HEK293 (cell line): ENCODE measurements at regions not wholly inside any gene's neighbourhood (a gene's known extent, or its start where the extent isn't known, plus 50 kb on each side); places are given as distances from the start of the nearest gene placed in this dataset.

ENCODE experiments used
- CTCF ChIA-PET: fragments of 350-600 bp; formaldehyde crosslinking; extraction: SDS; loops from one replicate; lab custom pipeline; 2021; ENCODE audit warnings: antibody characterized with exemption; lab: Yijun Ruan, JAX
- POLR2A ChIA-PET: fragments of 300-600 bp; formaldehyde crosslinking; extraction: SDS; loops from one replicate; lab custom pipeline; 2020; ENCODE audit warnings: antibody characterized with exemption, inconsistent platforms; lab: Yijun Ruan, JAX
- H3K27ac ChIP-seq: fragments of 200-500 bp; sonication (Bioruptor generic); 2 replicates; pipeline ENCODE4 v1.5.1; 2014; ENCODE audit warnings: low read depth, low read length, control low read depth, inconsistent platforms; ENCODE audit errors: extremely low read depth
- H3K36me3 ChIP-seq, 2 experiments: fragments of 200-500 bp in 1 of 2; sonication (Bioruptor generic) in 1 of 2; 1 replicate in 1 of 2; 2 replicates in 1 of 2; pipeline ENCODE4 v1.5.1; 2014 to 2017; ENCODE audit warnings: inconsistent platforms in 2 of 2, low read length in 2 of 2; ENCODE audit not compliant: control insufficient read depth in 2 of 2, insufficient read depth in 1 of 2
- H3K4me1 ChIP-seq: fragments of 200-500 bp; sonication (Bioruptor generic); 2 replicates; pipeline ENCODE4 v1.5.1; 2014; ENCODE audit warnings: mild to moderate bottlenecking, low read length, inconsistent platforms; ENCODE audit not compliant: control insufficient read depth, insufficient read depth
- H3K4me3 ChIP-seq: 2 replicates; pipeline ENCODE4 v1.5.1; 2011; ENCODE audit warnings: low read depth, mild to moderate bottlenecking, control low read depth, low read length, moderate library complexity
- H3K9me3 ChIP-seq: fragments of 200-500 bp; sonication (Bioruptor generic); 2 replicates; pipeline ENCODE4 v1.5.1; 2014; ENCODE audit warnings: low read depth, low read length, inconsistent platforms; ENCODE audit not compliant: control insufficient read depth, insufficient read depth
- MZF1 ChIP-seq: fragments of 450-650 bp; formaldehyde crosslinking; IDR thresholded peaks from 2 replicates; pipeline ENCODE4 v1.5.1; 2017; ENCODE audit warnings: missing biosample characterization, missing genetic modification characterization, borderline replicate concordance
- PRDM4 ChIP-seq: fragments of 450-650 bp; formaldehyde crosslinking; IDR thresholded peaks from 2 replicates; pipeline ENCODE4 v1.5.1; 2017; ENCODE audit warnings: missing biosample characterization, missing genetic modification characterization
- ZBTB1 ChIP-seq: fragments of 450-650 bp; formaldehyde crosslinking; IDR thresholded peaks from 2 replicates; pipeline ENCODE4 v1.5.1; 2016; ENCODE audit warnings: missing biosample characterization, missing genetic modification characterization
- ZBTB48 ChIP-seq: fragments of 450-650 bp; formaldehyde crosslinking; IDR thresholded peaks from 2 replicates; pipeline ENCODE4 v1.5.1; 2016; ENCODE audit warnings: missing biosample characterization, missing genetic modification characterization
- ZBTB8A ChIP-seq: fragments of 450-650 bp; formaldehyde crosslinking; IDR thresholded peaks from 2 replicates; pipeline ENCODE4 v1.5.1; 2016; ENCODE audit warnings: missing biosample characterization, missing genetic modification characterization
- ZIC2 ChIP-seq: fragments of 450-650 bp; formaldehyde crosslinking; IDR thresholded peaks from 2 replicates; pipeline ENCODE4 v1.5.1; 2016; ENCODE audit warnings: missing biosample characterization, missing genetic modification characterization
- ZNF2 ChIP-seq: fragments of 450-650 bp; formaldehyde crosslinking; IDR thresholded peaks from 2 replicates; pipeline ENCODE4 v1.5.1; 2016; ENCODE audit warnings: missing biosample characterization, missing genetic modification characterization
- ZNF292 ChIP-seq: fragments of 450-650 bp; formaldehyde crosslinking; IDR thresholded peaks from 2 replicates; pipeline ENCODE4 v1.5.1; 2016; ENCODE audit warnings: low read depth, missing biosample characterization, missing genetic modification characterization, borderline replicate concordance
- ZNF596 ChIP-seq: fragments of 450-650 bp; IDR thresholded peaks from 2 replicates; pipeline ENCODE4 v1.5.0; 2018; ENCODE audit warnings: missing biosample characterization, mild to moderate bottlenecking, missing genetic modification characterization, moderate library complexity
- ZNF600 ChIP-seq: fragments of 450-650 bp; formaldehyde crosslinking; IDR thresholded peaks from 2 replicates; pipeline ENCODE4 v1.5.1; 2016; ENCODE audit warnings: missing biosample characterization, missing genetic modification characterization
- ZNF654 ChIP-seq: fragments of 450-650 bp; formaldehyde crosslinking; IDR thresholded peaks from 2 replicates; pipeline ENCODE4 v1.5.1; 2016; ENCODE audit warnings: low read depth, missing biosample characterization, missing genetic modification characterization
- ZNF670 ChIP-seq: fragments of 450-650 bp; formaldehyde crosslinking; IDR thresholded peaks from 2 replicates; pipeline ENCODE4 v1.5.1; 2016; ENCODE audit warnings: missing biosample characterization, missing genetic modification characterization, low read depth
- ZNF701 ChIP-seq: fragments of 450-650 bp; formaldehyde crosslinking; IDR thresholded peaks from 2 replicates; pipeline ENCODE4 v1.5.1; 2016; ENCODE audit warnings: missing biosample characterization, missing genetic modification characterization
- ZNF776 ChIP-seq: fragments of 450-650 bp; formaldehyde crosslinking; IDR thresholded peaks from 2 replicates; pipeline ENCODE4 v1.5.0; 2017; ENCODE audit warnings: missing biosample characterization, missing genetic modification characterization, borderline replicate concordance
- ZSCAN18 ChIP-seq: fragments of 450-650 bp; formaldehyde crosslinking; IDR thresholded peaks from 2 replicates; pipeline ENCODE4 v1.5.1; 2016; ENCODE audit warnings: missing biosample characterization, missing genetic modification characterization
- ZXDB ChIP-seq: fragments of 450-650 bp; formaldehyde crosslinking; IDR thresholded peaks from 2 replicates; pipeline ENCODE4 v1.5.1; 2016; ENCODE audit warnings: missing biosample characterization, missing genetic modification characterization
- TF ChIP-seq, protein P1 (sequence below): fragments of 450-650 bp; formaldehyde crosslinking; IDR thresholded peaks from 2 replicates; pipeline ENCODE4 v1.5.1; 2016; ENCODE audit warnings: missing biosample characterization, missing genetic modification characterization
- TF ChIP-seq, protein P2 (sequence below): fragments of 450-650 bp; formaldehyde crosslinking; IDR thresholded peaks from 2 replicates; pipeline ENCODE4 v1.5.1; 2016; ENCODE audit warnings: missing biosample characterization, missing genetic modification characterization
- TF ChIP-seq, protein P3 (sequence below): fragments of 450-650 bp; formaldehyde crosslinking; IDR thresholded peaks from 2 replicates; pipeline ENCODE4 v1.5.1; 2016; ENCODE audit warnings: missing biosample characterization, missing genetic modification characterization, low read depth
- TF ChIP-seq, protein P4 (sequence below): fragments of 450-650 bp; IDR thresholded peaks from 2 replicates; pipeline ENCODE4 v1.5.1; 2018; ENCODE audit warnings: missing biosample characterization, missing genetic modification characterization
- TF ChIP-seq, protein P5 (sequence below): fragments of 450-650 bp; formaldehyde crosslinking; IDR thresholded peaks from 2 replicates; pipeline ENCODE4 v1.5.1; 2017; ENCODE audit warnings: missing biosample characterization, missing genetic modification characterization

DNA sequence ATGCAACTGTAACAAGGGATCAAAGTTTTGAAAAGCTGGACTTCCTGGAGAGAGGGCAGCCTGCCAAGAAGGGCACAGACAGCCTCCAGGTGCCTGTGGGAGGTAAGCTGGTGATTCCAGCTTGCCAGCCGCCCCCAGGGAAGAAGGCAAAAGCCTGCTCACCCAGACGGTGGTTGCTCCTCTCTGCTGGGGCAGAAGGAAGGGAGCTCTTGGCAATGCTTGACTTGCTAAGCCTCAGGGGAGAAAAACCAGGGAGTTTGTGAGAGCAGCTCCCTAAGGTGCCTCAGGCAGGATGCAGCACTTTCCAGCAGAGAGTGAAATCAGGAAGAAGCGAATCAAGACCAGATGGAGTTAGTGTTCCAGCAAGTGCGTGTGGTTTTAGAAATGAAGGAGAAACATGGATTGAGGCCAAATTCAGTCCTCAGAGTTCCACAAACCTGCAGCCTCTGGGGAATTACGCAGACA lies 553.6 kb downstream of the BUD13 start (continued):
- TF ChIP-seq, protein P1, sequence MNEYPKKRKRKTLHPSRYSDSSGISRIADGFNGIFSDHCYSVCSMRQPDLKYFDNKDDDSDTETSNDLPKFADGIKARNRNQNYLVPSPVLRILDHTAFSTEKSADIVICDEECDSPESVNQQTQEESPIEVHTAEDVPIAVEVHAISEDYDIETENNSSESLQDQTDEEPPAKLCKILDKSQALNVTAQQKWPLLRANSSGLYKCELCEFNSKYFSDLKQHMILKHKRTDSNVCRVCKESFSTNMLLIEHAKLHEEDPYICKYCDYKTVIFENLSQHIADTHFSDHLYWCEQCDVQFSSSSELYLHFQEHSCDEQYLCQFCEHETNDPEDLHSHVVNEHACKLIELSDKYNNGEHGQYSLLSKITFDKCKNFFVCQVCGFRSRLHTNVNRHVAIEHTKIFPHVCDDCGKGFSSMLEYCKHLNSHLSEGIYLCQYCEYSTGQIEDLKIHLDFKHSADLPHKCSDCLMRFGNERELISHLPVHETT (tag by site-specific recombination) = no peak
- TF ChIP-seq ZNF292 (no peak), ZNF701 (tag by site-specific recombination) (no peak), ZBTB8A (tag by site-specific recombination) (no peak), ZIC2 (peak; percentile 79), ZNF776 (tag by site-specific recombination) (no peak), ZNF670 (tag by site-specific recombination) (no peak), MZF1 (tag by site-specific recombination) (no peak), ZXDB (no peak)

GRCh38 chr11:116217441-116217840 lies 555.3 kb downstream of the BUD13 start:
- POLR2A ChIA-PET = interaction anchor here (0.5 kb wide), 1 partner anchor 841 kb away, joined by 3 read pairs; no protein-coding TSS in a partner anchor
- TF ChIP-seq ZBTB1 (tag by site-specific recombination) = no peak
- TF ChIP-seq, protein P2, sequence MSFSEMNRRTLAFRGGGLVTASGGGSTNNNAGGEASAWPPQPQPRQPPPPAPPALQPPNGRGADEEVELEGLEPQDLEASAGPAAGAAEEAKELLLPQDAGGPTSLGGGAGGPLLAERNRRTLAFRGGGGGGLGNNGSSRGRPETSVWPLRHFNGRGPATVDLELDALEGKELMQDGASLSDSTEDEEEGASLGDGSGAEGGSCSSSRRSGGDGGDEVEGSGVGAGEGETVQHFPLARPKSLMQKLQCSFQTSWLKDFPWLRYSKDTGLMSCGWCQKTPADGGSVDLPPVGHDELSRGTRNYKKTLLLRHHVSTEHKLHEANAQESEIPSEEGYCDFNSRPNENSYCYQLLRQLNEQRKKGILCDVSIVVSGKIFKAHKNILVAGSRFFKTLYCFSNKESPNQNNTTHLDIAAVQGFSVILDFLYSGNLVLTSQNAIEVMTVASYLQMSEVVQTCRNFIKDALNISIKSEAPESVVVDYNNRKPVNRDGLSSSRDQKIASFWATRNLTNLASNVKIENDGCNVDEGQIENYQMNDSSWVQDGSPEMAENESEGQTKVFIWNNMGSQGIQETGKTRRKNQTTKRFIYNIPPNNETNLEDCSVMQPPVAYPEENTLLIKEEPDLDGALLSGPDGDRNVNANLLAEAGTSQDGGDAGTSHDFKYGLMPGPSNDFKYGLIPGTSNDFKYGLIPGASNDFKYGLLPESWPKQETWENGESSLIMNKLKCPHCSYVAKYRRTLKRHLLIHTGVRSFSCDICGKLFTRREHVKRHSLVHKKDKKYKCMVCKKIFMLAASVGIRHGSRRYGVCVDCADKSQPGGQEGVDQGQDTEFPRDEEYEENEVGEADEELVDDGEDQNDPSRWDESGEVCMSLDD = no peak
- TF ChIP-seq ZNF596 (tag by site-specific recombination) = no peak
- TF ChIP-seq, protein P3, sequence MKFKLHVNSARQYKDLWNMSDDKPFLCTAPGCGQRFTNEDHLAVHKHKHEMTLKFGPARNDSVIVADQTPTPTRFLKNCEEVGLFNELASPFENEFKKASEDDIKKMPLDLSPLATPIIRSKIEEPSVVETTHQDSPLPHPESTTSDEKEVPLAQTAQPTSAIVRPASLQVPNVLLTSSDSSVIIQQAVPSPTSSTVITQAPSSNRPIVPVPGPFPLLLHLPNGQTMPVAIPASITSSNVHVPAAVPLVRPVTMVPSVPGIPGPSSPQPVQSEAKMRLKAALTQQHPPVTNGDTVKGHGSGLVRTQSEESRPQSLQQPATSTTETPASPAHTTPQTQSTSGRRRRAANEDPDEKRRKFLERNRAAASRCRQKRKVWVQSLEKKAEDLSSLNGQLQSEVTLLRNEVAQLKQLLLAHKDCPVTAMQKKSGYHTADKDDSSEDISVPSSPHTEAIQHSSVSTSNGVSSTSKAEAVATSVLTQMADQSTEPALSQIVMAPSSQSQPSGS (tag by site-specific recombination) = no peak
- Histone ChIP-seq H3K9me3 (no peaks in the 10 kb centered on the region), H3K36me3 (no peaks in the 10 kb centered on the region), H3K4me3 (no peak overlapping the region), H3K4me1 (no peaks in the 10 kb centered on the region), H3K27ac (no peak overlapping the region)
- CTCF ChIA-PET = interaction anchor here (0.5 to 4.5 kb wide), 35 partner anchors 9 to 1450 kb away, joined by 3 to 39 read pairs (median 4); no protein-coding TSS in a partner anchor

DNA sequence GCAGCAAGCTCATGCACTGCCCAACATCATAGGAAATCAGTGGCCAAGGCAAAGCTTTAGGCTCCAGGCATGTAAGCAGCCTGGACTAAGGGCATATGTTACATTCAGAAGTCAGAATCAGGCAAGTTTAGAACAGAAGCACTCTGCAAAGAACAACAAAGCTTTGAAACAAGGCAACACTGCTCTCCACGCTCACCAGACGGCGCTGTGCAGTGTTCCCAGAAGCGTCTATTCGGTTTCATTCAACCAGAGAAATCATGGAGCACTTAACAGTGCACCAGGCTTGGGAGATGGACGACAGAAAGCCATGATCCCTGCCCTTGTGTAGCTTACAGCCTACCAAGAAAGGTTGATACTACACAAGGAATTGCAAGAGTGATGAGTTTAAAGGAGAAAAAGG lies 555.8 kb downstream of the BUD13 start:
- Histone ChIP-seq H3K36me3 (no peaks in the 10 kb centered on the region), H3K9me3 (no peaks in the 10 kb centered on the region), H3K4me1 (no peaks in the 10 kb centered on the region), H3K4me3 (no peak overlapping the region), H3K27ac (no peak overlapping the region)
- POLR2A ChIA-PET = interaction anchor here (0.5 kb wide), 1 partner anchor 840 kb away, joined by 3 read pairs; no protein-coding TSS in a partner anchor
- CTCF ChIA-PET = interaction anchor here (0.5 to 4.5 kb wide), 44 partner anchors 9 to 1578 kb away, joined by 3 to 39 read pairs (median 3); no protein-coding TSS in a partner anchor
- TF ChIP-seq PRDM4 (tag by site-specific recombination) = no peak
- TF ChIP-seq ZBTB48 = no peak
- TF ChIP-seq ZNF600 = no peak
- peak; percentile 33; the same call in 1 of the 2 replicates for TF ChIP-seq ZNF654 (tag by site-specific recombination)
- TF ChIP-seq ZNF2 (tag by site-specific recombination) = peak; percentile 63
- TF ChIP-seq ZSCAN18 (tag by site-specific recombination) = no peak
- TF ChIP-seq, protein P4, sequence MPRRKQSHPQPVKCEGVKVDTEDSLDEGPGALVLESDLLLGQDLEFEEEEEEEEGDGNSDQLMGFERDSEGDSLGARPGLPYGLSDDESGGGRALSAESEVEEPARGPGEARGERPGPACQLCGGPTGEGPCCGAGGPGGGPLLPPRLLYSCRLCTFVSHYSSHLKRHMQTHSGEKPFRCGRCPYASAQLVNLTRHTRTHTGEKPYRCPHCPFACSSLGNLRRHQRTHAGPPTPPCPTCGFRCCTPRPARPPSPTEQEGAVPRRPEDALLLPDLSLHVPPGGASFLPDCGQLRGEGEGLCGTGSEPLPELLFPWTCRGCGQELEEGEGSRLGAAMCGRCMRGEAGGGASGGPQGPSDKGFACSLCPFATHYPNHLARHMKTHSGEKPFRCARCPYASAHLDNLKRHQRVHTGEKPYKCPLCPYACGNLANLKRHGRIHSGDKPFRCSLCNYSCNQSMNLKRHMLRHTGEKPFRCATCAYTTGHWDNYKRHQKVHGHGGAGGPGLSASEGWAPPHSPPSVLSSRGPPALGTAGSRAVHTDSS (tag by site-specific recombination) = no peak
- TF ChIP-seq, protein P5, sequence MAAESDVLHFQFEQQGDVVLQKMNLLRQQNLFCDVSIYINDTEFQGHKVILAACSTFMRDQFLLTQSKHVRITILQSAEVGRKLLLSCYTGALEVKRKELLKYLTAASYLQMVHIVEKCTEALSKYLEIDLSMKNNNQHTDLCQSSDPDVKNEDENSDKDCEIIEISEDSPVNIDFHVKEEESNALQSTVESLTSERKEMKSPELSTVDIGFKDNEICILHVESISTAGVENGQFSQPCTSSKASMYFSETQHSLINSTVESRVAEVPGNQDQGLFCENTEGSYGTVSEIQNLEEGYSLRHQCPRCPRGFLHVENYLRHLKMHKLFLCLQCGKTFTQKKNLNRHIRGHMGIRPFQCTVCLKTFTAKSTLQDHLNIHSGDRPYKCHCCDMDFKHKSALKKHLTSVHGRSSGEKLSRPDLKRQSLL = no peak
